Suprapubic skin (tissue), 4 donors: ENCODE measurements at regions not wholly inside any gene's neighbourhood (a gene's known extent, or its start where the extent isn't known, plus 50 kb on each side); places are given as distances from the start of the nearest gene placed in this dataset.

Experiments used
- EP300 ChIP-seq: sonication (generic); formaldehyde crosslinking; IDR thresholded peaks from one replicate; pipeline ENCODE4 v1.6.1; 2017; ENCODE audit warnings: antibody characterized with exemption
- POLR2AphosphoS5 ChIP-seq, 3 donors: sonication (generic); formaldehyde crosslinking; IDR thresholded peaks; one replicate each; pipeline ENCODE4 v1.6.1; 2017; ENCODE audit warnings: antibody characterized with exemption in 3 of 3

GRCh38 chr15:61701455-61701854, 358.8 kb downstream of the VPS13C start:
- TF ChIP-seq POLR2AphosphoS5 (IDR thresholded peaks at IDR 0.05) (no peak), EP300 (no peak)
